Gastrocnemius medialis (tissue), 4 donors: ENCODE measurements at regions not wholly inside any gene's neighbourhood (a gene's known extent, or its start where the extent isn't known, plus 50 kb on each side); places are given as distances from the start of the nearest gene placed in this dataset.

Experiments used
- POLR2A ChIP-seq, 2 donors: fragments of 450-650 bp; IDR thresholded peaks; one replicate each; pipeline ENCODE4 v1.6.1; 2017; ENCODE audit warnings: antibody characterized with exemption in 2 of 2, mild to moderate bottlenecking in 2 of 2, moderate library complexity in 2 of 2
- TF ChIP-seq, protein P1 (sequence below), 5 experiments: fragments of 450-650 bp in 3 of 5; fragments of 200-600 bp in 2 of 5; sonication (generic) in 2 of 5; IDR thresholded peaks in 4 of 5; conservative IDR thresholded peaks in 1 of 5; 1 replicate in 4 of 5; 2 replicates in 1 of 5; pipeline ENCODE4 v1.5.1; 2016 to 2019; ENCODE audit warnings: antibody characterized with exemption in 5 of 5, mild to moderate bottlenecking in 3 of 5, moderate library complexity in 3 of 5

DNA sequence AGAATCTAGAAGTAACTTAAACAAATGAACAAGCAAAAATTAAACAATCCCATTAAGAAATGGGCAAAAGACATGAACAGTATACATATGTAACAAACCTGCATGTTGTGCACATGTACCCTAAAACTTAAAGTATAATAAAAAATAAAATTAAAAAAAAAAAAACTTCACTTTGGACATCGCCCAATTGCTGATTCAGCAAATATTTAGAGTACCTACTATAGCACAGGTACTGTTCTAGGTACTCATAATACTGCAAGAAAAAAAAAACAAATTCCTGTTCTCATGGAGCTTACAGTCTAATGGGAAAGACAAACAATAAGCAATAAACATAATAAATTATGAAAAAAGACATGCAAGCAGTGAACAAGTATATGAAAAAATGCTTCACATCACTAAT lies 501.5 kb upstream of the HS3ST5 start:
- TF ChIP-seq, protein P1, sequence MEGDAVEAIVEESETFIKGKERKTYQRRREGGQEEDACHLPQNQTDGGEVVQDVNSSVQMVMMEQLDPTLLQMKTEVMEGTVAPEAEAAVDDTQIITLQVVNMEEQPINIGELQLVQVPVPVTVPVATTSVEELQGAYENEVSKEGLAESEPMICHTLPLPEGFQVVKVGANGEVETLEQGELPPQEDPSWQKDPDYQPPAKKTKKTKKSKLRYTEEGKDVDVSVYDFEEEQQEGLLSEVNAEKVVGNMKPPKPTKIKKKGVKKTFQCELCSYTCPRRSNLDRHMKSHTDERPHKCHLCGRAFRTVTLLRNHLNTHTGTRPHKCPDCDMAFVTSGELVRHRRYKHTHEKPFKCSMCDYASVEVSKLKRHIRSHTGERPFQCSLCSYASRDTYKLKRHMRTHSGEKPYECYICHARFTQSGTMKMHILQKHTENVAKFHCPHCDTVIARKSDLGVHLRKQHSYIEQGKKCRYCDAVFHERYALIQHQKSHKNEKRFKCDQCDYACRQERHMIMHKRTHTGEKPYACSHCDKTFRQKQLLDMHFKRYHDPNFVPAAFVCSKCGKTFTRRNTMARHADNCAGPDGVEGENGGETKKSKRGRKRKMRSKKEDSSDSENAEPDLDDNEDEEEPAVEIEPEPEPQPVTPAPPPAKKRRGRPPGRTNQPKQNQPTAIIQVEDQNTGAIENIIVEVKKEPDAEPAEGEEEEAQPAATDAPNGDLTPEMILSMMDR (IDR thresholded peaks at IDR 0.05 in 4 of 5, conservative IDR thresholded peaks at IDR 0.05 in 1 of 5), result no peak
- no peak for TF ChIP-seq POLR2A (IDR thresholded peaks at IDR 0.05)
